Stimulated activated CD8-positive, alpha-beta memory T cell treated with anti-CD3 and anti-CD28 coated beads, Interleukin-15, amount 100 ng/mL, for 4 hours (primary cell): ENCODE measurements at regions not wholly inside any gene's neighbourhood (a gene's known extent, or its start where the extent isn't known, plus 50 kb on each side); places are given as distances from the start of the nearest gene placed in this dataset.

Source experiments
- DNase-seq, 2 donors: peaks; one replicate each; pipeline ENCODE4 v3.0.0-alpha.2; 2020; ENCODE audit warnings: low read depth in 2 of 2

GRCh38 chr6:141164042-141164743 is 968.5 kb upstream of the GJE1 start:
- DNase-seq, result no peak

- no peak for DNase-seq
Measured at GRCh38 chr6:141163107-141163506, 969.6 kb upstream of the GJE1 start.

GRCh38 chr6:141158740-141159139 is 974.0 kb upstream of the GJE1 start:
- DNase-seq, result no peak

- no peak for DNase-seq
Measured at GRCh38 chr6:141153563-141153962, 979.2 kb upstream of the GJE1 start.

- DNase-seq, result no peak
Measured at GRCh38 chr6:141152951-141153350, 979.8 kb upstream of the GJE1 start.

- no peak for DNase-seq
Measured at GRCh38 chr6:141151710-141152417, 980.9 kb upstream of the GJE1 start.

- DNase-seq, result no peak
Measured at GRCh38 chr6:141141870-141142269, 990.9 kb upstream of the GJE1 start.

- DNase-seq, result no peak
Measured at GRCh38 chr6:141140905-141141304, 991.8 kb upstream of the GJE1 start.

- DNase-seq, result no peak
Measured at GRCh38 chr6:141139461-141139860, 993.3 kb upstream of the GJE1 start.

- DNase-seq, result no peak
Measured at GRCh38 chr6:141134723-141135122, 998.0 kb upstream of the GJE1 start.

GRCh38 chr6:141133836-141134235 is 998.9 kb upstream of the GJE1 start:
- no peak for DNase-seq

- DNase-seq, result no peak
Measured at GRCh38 chr6:141133346-141133745, 999.4 kb upstream of the GJE1 start.

- no peak for DNase-seq
Measured at GRCh38 chr6:141131616-141132015, 1001.1 kb upstream of the GJE1 start.

GRCh38 chr6:141123497-141123896 is 1009.2 kb upstream of the GJE1 start:
- no peak for DNase-seq

- DNase-seq, result no peak
Measured at GRCh38 chr6:141123049-141123448, 1009.7 kb upstream of the GJE1 start.

- DNase-seq, result no peak
Measured at GRCh38 chr6:141118991-141119390, 1013.7 kb upstream of the GJE1 start.

- no peak for DNase-seq
Measured at GRCh38 chr6:141117874-141118273, 1014.9 kb upstream of the GJE1 start.

- no peak for DNase-seq
Measured at GRCh38 chr6:141110481-141110880, 1022.2 kb upstream of the GJE1 start.

GRCh38 chr6:141107591-141108160 is 1025.0 kb upstream of the GJE1 start:
- no peak for DNase-seq

GRCh38 chr6:141105481-141105880 is 1027.2 kb upstream of the GJE1 start:
- DNase-seq, result no peak

- no peak for DNase-seq
Measured at GRCh38 chr6:141103246-141103645, 1029.5 kb upstream of the GJE1 start.

- no peak for DNase-seq
Measured at GRCh38 chr6:141097471-141097870, 1035.3 kb upstream of the GJE1 start.

- DNase-seq, result no peak
Measured at GRCh38 chr6:141095308-141095707, 1037.4 kb upstream of the GJE1 start.
